LHCN-M2 (cell line): ENCODE measurements at regions not wholly inside any gene's neighbourhood (a gene's known extent, or its start where the extent isn't known, plus 50 kb on each side); places are given as distances from the start of the nearest gene placed in this dataset.
"Not testable (repeated sequence)": the region's sequence is repeated elsewhere in the genome, so short reads cannot be mapped to it uniquely, and the experiment has no call there.

ENCODE experiments used
- DNase-seq: peaks from one replicate; pipeline ENCODE4 v3.0.0-alpha.2; 2012; ENCODE audit warnings: low read depth

GRCh38 chr2:175356901-175357300, 175.4 kb upstream of the ATP5MC3 start:
- no peak for DNase-seq

DNA sequence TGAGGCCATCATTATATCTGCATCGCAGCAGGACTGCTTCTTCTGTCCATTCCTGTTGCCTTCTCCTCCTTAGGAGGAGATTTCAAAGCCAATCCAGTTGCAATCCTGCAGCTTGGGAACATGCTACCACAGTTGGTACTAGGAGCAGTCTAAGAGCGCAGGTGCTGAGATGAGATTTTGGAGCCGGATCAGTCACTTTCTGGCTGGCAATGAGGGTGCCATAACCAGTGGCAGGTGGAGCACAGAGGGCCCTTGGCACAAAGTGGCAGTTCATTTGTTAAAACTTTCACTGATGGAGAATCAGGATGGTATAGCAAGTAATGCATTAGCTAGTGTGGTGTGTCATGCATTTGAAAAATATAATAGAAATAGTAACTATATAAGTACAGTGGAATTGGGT, 173.7 kb upstream of the ATP5MC3 start:
- DNase-seq: no peak

GRCh38 chr2:175353275-175353674, 171.8 kb upstream of the ATP5MC3 start:
- DNase-seq: no peak

- DNase-seq: no peak
Observed at GRCh38 chr2:175351512-175351911, 170.0 kb upstream of the ATP5MC3 start.

- DNase-seq: no peak
Observed at GRCh38 chr2:175350105-175350504, 168.6 kb upstream of the ATP5MC3 start.

GRCh38 chr2:175342085-175342484, 160.6 kb upstream of the ATP5MC3 start:
- DNase-seq: no peak

DNA sequence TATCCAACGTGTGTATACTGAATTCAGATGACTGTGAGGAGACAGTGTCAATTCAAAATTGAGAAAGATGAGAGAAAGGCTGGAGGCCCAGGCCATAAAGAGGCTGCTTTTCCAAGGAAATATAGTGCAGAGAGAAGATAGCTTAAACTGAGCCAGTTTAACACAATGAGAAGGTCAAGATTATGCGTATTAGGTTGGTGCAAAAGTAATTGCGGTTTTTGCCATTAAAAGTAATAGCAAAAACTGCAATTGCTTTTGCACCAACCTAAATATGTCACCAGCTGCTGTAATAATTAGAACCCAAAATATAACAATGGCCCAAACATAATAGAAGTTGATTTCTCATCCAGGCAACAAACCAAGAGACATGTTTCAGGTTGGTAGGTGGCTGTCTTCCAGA, 148.7 kb upstream of the ATP5MC3 start:
- no peak for DNase-seq

GRCh38 chr2:175326801-175327200, 145.3 kb upstream of the ATP5MC3 start:
- DNase-seq: no peak

GRCh38 chr2:175326164-175326563, 144.7 kb upstream of the ATP5MC3 start:
- not testable (repeated sequence) for DNase-seq

- no peak for DNase-seq
Observed at GRCh38 chr2:175323162-175323561, 141.7 kb upstream of the ATP5MC3 start.

DNA sequence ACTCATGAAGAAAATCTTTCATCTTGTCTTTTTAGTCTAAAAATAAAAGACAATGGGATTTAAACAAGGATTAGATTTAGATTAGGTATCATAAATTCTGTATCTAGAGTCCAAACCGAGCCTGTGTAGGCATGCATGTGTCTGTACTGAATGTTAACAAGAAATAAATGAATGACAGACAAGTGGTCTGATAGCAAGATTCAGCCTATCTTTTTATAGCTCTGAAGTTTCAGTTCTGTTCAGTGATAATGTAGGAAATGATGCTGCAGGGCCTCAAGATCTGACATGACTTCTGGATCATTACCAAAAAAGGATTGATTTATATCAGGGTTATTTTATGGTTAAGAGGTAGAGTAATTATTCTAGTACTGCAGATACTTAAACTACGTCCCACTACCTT, 137.0 kb upstream of the ATP5MC3 start:
- no peak for DNase-seq

DNA sequence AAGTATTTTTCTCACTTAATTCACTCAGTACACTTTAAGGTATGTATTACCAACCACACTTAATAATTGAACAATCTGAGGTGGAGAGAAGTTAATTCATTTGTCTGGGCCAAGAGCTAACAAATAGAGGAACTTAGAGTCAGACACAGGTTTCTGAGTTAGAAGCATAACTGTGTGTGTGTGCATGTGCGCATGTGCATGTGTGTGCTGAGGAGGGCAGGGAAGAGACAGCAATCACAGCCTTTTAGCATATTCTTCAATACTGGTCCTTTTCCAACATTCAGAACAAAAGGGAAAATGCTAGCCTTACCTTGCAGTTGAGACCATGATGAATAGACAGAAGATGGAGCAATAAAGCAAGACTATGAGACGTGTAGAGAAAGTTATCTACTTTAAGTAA, 136.2 kb upstream of the ATP5MC3 start:
- no peak for DNase-seq

GRCh38 chr2:175312137-175312536, 130.6 kb upstream of the ATP5MC3 start:
- DNase-seq: no peak

GRCh38 chr2:175310813-175311504, 129.4 kb upstream of the ATP5MC3 start:
- no peak for DNase-seq

GRCh38 chr2:175309799-175310198, 128.3 kb upstream of the ATP5MC3 start:
- DNase-seq: peak; percentile 7

DNA sequence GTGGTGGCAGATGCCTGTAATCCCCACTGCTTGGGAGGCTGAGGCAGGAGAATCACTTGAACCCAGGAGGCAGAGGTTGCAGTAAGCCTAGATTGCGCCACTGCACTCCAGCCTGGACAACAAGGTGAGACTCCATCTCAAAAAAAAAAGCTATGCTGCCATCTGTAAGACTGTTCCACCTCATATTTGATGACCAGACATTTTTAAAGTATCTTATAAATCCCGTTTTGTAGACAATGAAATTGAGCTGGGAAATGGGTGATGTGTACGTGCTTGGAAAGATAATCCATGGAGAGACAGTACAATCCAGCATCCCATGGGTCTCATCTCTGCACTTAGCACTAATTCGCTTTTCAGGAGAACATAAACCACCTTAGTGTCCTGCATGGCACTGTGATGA, 126.5 kb upstream of the ATP5MC3 start:
- no peak for DNase-seq

- no peak for DNase-seq
Observed at GRCh38 chr2:175304541-175304940, 123.0 kb upstream of the ATP5MC3 start.

DNA sequence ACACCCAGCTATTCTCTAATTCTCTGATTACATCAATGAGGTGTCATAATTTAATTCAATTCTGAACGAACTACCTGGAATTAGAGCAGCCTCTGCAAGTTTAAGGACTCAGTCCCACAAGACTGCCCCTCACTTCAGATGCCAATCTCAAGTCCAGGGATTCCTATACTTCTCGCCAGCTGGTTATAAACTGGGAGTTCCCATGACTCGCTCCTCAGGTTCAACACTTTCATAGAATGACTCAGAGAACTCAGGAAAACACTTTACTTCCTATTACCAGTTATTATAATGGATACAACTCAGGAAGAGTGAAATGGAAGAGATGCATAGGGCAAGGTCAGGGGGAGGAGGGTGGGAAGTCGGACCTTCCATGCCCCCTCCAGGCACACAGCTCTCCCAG, 112.3 kb upstream of the ATP5MC3 start:
- no peak for DNase-seq

DNA sequence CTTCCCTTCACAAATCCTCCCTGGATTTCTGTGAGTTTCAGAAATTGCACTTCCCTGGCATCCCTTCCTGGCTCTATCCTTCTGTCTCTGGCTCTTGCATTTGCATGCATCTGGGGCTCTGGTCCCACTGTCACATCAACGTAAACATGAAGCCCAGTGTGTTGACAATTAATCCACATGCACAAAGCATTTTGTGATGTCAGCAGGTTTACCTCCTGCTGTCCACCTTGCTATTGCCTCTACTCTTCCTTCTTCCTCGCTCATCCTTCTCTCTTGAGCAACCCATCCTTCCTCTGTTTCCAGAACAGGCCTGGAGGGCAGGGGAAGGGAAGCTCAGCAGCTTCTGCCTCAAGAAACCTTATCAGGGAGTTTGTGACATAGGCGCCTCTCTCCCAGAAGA, 111.7 kb upstream of the ATP5MC3 start:
- no peak for DNase-seq

DNA sequence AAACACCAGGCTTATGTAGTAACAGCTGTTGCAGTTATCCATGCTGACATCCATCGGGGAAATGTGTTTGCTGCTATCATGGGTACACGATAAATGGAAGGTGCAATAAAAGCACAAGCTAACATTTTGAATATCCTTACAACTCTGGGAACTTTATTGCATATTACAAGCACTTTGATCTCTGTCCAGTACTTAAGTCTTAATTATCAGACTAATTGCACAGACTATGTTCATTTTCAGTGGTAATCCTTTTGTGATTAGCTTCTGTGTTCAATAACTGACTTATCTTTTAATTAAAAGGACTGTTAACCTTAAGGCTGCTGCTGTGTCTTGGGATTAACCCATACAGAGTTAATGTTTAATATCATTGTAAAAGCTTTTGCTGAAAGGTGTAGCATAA, 101.4 kb upstream of the ATP5MC3 start:
- DNase-seq: no peak

- DNase-seq: peak; percentile 57
Observed at GRCh38 chr2:175282300-175282699, 100.8 kb upstream of the ATP5MC3 start.

DNA sequence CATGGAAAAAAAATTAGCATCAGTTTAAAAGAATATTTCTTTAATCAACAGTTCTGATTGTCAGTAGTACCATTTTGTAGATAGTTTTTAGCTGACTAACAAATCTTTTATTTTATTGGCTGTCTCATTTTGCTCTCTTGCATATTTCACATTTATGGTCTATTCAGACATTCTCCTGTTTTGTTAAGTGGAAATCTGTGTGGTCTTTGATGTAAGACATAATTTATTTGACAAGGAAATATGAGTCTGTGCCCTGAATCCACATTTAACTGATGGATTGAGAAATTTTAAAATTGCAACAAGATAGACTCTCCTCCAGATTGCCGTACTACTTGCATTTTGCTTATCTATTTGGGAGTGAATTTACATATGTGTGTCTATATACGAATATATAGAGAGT, 96.3 kb upstream of the ATP5MC3 start:
- DNase-seq: no peak

- DNase-seq: no peak
Observed at GRCh38 chr2:175275539-175275938, 94.0 kb upstream of the ATP5MC3 start.

DNA sequence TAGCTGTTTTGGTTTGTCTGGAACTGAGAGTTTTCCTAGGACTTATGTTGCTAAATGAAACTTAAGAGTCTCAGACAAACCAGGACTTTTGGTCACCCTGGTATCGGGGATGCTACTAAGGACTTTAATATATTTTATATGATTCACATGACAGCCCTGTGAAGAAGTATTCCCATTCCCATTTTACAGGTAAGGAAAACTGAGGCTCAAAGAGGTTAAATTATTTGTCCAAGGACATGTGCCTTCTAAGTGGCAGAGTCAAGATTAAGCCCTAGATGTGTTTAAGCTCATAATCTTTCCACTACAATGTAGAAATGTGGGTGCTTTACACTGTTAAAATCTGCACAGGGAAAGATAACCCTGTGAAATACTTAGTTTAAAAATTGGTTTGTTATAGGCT, 77.7 kb upstream of the ATP5MC3 start:
- DNase-seq: no peak
